ENCODE measurements at regions not wholly inside any gene's neighbourhood (a gene's known extent, or its start where the extent isn't known, plus 50 kb on each side); places are given as distances from the start of the nearest gene placed in this dataset.

DNA sequence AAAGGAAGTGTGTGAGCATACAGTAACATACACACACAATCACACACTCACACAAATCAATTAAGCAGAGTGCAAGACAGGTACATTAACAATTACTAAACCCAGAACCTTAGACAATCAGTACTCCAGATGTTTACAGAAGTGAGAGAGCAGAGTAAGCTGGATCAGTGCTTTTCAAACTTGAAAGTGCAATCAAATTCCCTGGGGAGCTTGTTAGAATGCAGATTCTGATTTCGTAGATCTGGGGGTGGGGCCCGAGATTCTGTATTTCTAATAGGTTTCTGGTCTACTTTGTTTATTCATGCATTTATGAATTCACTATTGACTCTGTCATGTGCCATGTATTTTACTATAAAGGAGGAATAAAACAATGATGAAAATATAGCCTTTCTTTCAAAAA lies 179.6 kb upstream of the PHYHIPL start:
- no peak for DNase-seq (ENCODE audit: low read depth)

DNA sequence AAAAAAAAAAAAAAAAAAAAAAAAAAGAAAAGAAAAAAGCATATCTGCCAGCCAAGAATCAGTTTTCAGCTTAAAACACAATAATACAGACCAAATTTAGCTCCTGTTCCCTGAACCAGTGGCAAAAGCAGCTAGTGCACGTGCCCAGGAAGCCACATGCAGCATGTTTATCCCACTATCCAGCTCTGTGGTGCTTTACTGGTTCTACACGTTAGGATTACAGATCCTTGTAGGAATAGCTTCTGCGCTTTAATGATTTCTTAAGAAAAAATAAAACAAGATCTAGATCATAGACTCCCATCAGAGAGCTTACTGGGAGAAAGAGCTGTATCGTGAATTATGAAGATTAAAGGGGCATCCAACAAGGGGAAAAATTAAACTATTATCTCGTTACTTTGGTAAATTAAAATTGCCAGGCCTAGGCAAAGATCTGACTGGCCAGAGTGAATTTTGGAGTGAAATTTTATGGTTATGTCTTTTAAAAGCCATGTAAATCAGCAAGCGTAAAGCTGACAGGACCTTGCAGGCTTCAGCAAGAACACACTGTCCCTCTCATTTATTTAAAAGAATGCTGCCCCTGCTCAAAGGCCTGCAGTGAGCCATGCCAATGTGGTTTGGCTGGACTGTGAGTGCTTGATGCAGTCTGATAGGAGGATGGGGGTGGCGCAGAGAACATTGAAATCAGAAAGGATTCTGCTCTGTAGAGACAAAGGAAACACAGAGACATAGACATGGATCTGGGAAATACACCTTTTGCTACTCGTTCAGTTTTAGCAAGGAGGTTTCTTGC lies 177.3 kb upstream of the PHYHIPL start:
- DNase-seq (ENCODE audit: low read depth): no peak

DNA sequence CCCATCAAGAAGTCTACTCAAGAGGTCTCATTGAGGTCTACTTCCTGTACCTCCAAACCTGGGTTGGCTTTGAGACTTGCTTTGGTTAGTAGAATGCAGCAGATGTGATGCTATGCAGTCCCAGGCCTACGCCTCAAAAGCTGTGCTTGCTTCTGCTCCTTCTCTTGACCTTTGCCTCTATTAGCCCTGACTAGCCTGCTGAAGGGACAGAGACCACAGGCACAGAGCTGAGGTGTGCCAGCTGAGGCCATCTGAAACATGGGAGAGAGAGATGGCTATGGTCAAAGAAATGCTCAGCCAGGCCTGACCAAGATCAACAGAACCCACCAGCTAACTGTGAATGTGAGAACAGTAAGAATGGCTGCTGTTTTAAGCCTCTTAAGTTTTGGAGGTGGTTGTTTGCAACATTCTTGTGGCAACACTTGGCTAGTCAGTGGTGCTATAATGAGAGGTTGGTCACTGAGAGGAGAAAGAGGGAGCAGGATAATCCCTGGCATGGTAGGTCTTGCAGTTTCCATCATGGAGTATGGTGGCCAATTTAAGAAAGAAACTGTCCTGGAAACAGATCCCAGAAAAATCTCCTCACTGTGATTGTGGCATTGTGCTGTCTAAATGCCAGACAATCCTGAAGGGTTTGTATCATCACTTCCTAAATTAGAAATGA lies 176.1 kb upstream of the PHYHIPL start:
- no peak for DNase-seq (ENCODE audit: low read depth)

DNA sequence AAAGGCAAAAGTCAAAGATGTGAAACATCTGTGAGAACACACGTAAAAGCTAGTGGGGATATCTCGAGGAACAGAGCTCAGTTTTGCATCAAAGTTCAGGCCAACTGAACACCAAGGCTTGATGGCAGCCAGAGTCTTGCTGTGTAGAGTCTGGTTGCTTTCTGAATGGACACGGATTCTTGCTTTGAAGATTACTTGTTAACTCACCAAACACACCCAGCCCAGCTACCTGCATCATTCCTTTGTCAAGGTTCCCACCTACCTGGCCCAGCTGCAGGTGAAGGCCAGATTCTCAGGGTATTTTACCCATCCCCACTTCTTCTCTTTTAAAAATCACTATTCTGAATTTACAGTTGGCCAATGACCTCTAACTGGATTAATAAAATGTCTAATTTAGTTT lies 174.4 kb upstream of the PHYHIPL start:
- DNase-seq (ENCODE audit: low read depth): no peak

DNA sequence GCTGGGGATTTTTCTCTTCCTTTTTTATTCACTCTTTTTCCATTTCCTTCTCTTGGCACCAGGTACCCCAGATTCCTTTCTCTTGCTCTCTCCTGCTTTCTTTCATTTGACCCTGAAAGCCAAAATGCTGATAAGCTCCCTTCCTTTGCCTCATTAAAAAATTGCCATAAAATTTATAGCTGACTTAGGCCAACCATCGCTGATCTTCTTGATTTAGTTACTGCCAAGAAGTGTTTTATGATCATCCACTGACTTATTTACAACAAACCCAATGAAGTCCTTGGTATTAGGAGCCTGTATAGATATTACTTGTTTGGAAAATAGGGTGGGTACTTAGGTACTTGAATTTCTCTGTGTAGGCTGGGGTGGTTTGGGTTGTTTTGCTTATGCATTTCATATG lies 173.2 kb upstream of the PHYHIPL start:
- DNase-seq (ENCODE audit: low read depth): no peak

DNA sequence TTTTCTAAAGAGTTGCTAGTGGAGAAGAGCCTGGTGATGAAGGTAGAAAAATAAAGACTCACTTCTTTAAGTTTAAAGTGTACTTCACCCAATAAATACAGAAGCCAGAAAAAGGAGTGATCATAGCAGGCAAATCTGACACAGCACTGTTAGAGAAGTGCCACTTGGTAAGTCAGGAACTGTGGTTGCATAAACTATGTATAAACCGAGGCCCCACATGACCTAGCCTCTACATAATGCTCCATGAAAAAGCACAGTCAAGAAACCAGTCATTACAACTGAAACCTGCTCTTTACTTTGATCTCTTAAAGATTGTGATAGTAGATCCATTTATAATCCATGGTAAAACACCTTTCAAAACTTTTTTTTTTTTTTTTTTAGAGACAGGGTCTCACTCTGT lies 172.1 kb upstream of the PHYHIPL start:
- no peak for DNase-seq (ENCODE audit: low read depth)

DNA sequence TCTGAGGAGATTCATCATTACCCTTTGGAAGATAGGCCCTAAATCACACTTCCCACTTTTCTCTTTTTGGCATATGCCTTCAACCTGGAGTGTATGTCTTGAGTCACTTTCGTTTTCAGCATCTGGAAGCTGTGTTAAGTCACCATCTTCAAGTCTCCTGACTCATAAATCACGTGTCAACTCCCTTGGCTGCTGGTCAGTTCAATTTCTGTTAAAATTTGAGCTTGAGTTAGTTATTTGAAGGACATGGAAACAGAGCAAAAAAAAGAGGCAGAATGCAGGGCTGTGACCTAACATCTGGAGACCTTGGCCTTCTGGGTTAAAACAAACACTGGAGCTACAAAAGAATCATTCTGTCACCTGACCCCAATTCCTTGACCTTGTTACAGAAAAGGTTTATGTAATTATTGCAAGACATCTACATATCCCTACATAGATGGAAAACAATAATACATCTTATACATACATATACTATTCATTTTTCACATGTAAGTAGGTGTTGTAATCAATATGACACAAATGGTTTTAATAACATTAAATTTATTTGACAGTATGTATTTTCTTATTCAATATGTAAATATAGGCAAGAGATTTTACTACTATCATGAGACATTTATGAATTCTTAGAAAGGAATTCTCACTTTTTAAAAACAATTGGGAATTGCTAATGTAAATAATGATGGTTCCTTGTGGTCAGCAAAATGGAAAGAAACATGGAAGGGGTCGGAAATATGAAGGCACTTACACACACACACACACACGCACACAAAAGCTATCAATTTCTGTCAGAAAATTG lies 169.7 kb upstream of the PHYHIPL start:
- DNase-seq (ENCODE audit: low read depth): peak; percentile 89

DNA sequence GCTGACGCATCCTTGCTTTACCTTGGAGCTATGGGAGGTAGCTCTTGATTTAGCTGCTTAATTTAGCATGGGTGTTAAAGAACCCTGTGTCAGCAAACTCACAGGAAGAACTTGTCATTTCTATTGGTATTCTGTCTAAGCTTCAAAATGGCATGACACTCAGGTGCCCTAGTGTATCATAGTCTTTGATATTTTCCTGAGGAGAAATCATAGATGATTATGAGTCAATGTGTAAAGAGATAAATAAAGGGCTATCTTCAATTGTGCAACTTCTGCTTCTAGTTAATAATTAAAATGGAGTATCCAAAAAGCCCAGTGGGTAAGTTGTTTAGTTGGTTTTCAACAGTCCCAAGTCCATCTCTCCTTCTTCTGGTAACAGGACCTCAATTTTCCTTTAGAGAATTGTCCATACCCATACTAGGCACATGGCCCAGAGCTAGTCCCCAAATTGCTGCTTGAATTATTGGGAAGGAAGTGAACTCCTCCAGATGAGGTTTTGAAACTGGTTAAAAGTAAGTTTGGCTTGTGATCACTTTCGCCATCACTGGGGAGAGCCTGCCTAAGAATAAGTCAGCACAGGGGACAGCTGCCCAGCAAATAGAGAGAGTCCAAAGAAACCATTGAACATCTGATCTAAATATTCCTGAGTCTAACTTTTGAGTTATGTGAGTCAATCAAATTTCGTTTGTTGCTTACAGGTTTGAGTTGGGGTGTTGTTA lies 169.0 kb upstream of the PHYHIPL start:
- no peak for DNase-seq (ENCODE audit: low read depth)

DNA sequence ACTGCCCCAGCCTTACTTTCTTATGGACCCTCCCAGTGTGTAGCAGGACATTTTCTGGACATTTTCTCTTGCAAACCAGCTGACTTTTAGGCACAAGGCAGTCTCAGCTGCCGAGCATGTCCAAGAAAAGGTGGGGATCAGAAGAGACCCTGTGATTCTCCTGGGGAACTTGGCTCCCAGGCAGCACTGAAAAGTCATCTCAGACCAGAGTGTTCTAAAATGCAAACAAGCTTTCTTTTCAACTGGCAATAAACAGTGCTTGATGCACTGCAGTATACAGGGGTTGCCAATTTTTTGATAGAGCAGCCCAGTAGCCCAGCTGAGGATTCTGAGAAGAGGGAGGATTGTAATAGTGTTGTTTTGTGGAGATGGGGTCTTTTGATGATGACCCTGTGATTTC lies 168.0 kb upstream of the PHYHIPL start:
- no peak for DNase-seq (ENCODE audit: low read depth)

DNA sequence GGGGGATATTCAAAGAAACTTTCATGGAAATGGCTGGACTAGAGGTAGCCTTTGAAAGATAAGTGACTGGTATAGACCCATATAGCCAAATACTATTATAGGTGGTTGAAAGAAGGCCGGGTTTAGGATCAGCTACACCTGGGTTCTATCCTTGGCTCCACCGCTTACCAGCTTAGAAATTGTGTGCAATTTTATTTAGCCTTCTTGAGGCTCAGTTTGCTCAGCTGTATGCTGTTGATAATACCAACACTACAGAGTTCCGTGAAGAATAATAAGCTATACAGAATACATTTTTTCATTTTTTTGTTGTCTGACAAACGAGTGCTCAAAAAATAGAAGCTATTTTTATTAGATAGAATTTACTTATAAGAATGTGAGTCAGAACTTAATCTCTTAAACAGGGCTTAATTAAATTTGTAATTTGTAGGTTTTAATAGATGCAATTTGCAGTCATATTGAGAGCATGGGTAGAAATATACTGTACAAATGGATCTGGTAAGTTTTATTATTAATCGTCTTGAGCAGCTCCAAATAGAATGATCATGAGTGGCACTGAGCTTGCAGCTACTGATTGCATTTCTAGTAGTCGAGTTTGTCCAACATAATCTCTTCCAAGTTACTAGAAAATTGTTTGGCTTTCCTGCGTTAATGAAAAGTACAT lies 164.3 kb upstream of the PHYHIPL start:
- DNase-seq (ENCODE audit: low read depth): no peak

DNA sequence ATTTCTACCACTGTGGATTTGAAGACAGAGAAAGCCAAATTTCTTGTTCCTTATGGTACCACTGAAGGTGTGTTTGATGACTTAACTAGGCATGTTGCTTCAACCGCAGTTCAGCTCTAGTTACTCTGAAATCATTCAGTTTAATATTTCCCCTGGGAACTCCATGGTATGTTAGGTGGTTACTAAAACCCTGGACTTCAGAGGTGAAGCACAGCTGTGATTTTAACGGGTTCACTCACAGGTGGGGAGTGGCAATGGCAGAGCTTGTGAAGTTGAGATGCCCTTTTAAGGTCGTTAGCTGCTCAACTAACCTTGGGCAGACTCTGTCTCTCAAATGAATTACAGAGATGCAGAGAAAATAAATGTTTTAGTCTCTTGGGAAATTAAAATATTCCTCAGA lies 163.6 kb upstream of the PHYHIPL start:
- DNase-seq (ENCODE audit: low read depth): no peak

DNA sequence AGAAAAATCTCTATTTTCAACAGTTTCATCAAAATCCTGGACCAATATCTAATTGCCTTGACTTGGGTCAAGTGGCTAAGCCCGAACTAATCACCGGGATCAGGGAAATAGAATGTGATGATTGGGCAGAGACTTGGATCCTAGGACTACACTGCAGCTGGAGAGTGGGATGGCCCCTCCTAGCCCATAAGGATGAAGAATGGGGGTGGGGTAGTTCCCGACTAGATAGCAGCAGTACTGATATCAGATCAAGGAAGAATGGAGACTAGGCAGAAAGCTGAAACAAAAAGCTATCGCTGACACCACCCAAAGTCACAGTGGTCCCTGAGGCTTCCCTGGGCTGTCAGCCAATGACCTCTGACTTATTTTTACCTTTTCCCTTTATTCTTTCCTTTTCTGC lies 160.4 kb upstream of the PHYHIPL start:
- no peak for DNase-seq (ENCODE audit: low read depth)

DNA sequence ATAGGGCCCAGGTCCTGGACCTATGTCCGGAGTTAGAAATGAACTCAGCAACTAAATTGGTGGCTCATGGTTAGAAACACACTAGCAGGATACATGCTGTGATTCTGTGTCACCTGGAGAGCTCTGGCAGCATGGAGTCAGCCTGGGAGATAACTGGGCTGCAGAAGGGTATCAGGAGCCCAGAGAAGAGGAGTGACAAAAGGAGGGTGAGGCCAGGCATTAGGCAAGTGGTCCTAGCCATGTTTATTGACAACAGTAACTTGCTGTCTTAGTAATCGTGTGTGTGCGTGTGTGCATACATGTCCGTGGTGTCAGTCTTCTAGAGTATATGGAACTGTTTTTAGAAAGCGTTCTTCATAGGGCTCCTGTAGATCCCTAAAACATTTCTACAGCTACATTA lies 157.5 kb upstream of the PHYHIPL start:
- DNase-seq (ENCODE audit: low read depth): no peak

DNA sequence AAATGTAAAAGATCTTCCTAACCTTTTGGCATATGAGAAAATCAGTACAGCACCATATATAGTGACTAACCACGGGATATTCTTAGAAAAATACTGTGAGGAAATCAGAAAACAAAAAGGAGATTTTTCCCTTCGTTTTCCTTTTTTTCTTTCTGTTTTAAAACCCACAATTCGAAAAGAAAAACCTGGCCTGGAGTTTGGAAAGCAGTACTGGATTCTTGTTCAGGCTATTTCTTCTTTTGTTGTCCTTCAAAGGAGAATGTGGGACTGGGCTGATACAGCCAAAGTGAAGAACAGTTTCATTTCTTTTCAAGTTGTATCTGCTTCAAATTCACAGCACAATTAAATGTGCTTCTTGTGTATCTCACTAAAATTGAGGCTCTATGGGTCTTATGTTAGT lies 156.8 kb upstream of the PHYHIPL start:
- DNase-seq (ENCODE audit: low read depth): peak; percentile 39

DNA sequence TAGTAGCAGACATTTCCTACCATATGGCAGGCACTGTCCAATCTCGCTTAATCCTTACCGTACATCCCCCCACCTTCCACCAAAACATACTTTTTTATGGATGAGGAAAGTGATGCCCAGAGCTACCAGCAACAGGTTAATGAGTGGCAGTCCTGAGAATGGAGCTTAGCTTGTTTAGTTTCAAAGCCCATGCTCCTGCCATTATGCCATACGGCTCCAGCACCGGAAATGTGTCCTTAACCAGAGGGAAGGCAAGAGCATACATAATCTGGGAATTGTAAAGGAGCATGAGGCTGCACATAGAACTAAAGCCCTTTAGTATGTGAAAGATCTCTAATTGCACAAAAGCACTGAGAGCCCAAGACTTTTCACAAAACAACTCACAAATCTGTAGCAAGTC lies 155.9 kb upstream of the PHYHIPL start:
- no peak for DNase-seq (ENCODE audit: low read depth)

DNA sequence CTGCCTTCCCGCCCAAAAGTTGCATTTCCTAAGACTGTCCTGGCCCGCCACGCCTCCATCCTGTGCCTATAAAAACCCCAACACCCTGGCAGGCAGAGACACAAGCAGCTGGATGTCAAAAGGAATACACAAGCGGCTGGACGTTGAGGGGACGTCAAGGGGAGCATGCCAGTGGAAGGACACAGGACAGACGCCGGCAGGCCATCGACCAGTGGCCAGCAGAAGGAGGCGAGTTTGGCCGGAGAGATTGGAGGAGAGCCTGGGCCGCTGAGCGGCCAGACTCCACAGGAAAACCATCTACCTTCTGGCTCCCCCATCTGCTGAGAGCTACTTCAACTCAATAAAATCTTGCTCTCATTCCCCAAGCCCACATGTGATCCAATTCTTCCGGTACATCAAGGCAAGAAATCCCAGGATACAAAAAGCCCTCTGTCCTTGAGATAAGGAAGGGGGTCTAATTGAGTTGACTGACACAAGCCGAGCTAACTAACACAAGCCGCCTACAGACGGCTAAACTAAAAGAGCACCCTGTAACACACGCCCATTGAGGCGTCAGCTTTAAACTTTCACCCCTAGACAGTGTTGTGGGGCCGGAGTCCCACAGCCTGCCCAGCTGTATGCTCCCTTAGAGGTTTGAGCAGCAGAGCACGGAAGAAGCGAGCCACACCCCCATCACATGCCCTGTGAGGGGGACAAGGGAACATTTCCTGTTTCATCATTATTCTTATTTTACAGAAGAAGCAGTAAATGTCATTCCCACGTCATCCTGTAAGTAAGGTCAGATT lies 150.3 kb upstream of the PHYHIPL start:
- DNase-seq (ENCODE audit: low read depth): no peak

DNA sequence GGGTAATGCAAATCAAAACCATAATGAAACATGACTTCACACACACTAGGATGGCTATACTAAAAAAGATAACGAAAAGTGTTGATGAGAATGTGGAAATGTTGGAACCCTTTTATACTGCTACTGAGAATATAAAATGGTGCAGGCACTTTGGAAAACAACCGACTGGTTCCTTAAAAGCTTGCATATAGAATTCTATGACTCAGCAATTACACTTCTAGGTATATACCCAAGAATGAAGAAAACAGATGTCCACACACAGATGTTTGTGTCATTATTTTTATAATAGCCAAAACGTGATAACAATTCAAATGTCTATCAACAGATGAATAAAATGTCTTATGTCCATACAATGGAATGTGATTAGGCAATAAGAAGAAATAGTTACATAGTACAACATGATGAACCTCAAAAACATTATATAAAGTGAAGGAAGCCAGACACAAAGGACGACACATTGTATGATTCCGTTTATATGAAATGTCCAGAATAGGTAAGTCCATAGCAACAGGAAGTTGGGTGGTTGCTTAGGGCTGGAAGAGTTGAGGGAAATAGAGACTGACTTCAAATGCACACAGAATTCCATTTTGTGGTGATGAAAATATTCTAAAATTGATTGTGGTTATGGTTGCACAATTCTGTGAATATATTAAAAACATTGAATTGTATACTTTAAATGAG lies 148.3 kb upstream of the PHYHIPL start:
- no peak for DNase-seq (ENCODE audit: low read depth)

DNA sequence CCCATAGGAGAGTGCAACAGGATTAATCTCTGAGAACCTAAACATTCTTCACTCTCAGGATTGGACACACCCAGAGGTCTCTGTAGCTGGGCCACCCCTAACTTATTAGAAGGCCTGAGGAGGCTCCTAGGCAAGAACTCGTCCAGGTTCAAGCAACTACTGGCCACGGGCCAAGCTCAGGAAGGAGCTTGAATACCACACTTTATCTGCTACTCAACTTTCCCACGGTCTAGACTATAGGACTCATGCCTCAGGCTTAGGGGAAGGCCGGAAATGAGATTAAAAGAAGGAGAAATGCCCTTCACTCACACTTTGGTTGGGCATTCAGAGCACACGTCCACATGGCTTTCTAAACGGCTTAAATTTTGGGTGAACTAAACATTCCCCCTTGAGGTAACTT lies 142.8 kb upstream of the PHYHIPL start:
- no peak for DNase-seq (ENCODE audit: low read depth)

DNA sequence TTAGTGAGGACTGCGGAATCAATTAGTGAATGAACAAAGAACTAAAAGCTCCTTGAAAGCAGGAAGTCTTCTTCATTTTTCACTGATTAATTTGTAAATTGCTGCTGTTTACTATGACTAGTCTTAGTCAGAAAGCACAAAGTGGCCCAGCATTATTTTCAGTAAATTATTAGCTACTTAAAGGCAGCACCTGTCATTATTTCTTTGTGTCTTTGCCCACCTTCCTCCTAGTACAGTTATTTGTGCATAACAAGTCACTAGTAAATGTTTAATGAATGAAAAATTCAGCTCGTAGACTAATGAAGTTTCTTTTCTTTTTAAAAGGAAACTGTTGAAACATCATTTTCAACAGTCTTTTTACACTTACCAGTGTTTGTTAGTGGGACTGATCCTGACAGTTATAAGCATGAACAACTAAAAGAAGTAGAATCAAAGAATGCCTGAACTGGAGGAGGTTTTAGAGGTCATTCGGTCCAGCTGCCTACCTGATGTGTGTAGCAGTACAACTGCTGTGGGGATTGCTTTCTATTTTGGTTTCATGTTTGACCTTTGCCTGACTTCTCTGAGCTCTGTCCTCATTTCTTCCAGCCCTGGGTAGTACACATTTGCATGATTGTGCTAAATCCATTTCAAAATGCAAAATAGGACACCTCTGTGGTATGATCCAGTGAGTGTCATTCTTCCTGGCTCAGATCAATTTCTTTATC lies 140.0 kb upstream of the PHYHIPL start:
- no peak for DNase-seq (ENCODE audit: low read depth)

DNA sequence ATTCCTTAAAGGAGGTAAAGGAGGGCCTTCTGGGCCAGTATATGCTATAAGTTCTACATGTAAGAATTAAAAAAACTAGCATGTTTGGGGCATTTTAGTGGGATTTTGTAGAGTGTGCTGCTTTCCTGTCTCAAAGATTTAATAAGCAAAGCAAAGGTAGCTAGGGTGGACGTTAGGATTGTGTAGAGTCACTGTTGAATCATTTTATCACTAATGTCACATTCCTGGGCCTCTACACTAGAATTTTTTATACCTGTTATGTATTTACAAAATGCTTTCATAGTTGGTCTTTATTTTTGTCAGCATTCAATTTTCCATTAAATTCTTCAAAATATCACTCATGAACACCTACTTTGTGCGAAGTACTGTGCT lies 139.4 kb upstream of the PHYHIPL start:
- no peak for DNase-seq (ENCODE audit: low read depth)

Measured in stromal cell of bone marrow (primary cell).